ENCODE measurements at regions not wholly inside any gene's neighbourhood (a gene's known extent, or its start where the extent isn't known, plus 50 kb on each side); places are given as distances from the start of the nearest gene placed in this dataset.
"Not testable (repeated sequence)": the region's sequence is repeated elsewhere in the genome, so short reads cannot be mapped to it uniquely, and the experiment has no call there.

DNA sequence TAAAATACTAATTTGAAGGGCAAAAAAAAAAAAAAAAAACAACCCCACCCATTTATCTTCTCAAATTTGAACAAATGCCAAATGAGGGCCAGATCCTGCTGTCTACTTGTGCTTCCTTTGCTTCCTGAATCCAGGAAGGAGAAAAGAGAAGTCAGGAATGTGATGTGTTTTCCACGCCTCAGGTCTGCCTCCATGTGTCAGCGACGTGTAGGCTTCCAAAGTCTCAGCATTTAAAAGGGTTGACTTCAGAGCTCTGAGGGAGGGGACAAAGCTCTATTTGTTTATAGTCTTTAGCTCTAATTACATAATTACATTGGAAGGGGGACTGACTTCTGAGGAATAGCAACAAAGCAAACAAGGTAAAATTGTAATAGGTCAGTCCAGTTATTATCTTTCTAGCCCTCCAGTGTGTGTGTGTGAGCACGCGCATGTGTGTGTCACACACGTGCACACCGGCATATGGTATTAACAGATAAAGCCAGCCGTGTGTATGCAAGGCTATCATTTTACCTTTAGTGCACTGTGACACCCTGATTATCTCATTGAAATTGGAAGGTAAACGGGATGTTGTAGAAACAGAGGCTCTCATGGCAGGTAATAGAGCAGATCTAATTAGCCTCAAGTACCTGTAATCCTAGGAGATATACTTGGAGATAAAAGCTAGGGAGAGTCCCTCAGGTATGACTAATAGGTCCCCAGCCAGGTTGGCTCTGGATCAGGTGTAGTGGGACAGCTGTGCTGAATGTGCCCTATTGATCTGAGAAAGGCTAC, 911.4 kb upstream of the ZEB2 start:
- DNase-seq (ENCODE audit: low read depth, low spot score): no peak

DNA sequence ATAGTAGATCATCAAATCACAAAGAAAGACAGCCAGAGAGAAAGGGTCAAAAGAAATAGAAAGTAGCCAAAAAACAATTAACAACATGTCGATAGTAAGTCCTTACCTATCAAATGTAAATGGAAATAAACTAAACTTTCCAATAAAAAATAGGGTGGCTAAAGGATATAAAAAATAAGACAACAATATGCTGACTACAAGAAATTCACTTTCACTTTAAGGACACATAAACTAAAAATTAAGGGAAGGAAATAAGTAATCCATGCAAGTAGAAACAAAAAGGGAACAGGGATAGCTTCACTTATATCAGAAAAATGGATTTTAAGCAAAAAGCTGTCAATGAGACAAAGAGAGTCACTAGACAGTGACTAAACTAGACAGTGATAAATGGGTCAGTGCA, 903.9 kb upstream of the ZEB2 start:
- no peak for DNase-seq (ENCODE audit: low read depth, low spot score)

DNA sequence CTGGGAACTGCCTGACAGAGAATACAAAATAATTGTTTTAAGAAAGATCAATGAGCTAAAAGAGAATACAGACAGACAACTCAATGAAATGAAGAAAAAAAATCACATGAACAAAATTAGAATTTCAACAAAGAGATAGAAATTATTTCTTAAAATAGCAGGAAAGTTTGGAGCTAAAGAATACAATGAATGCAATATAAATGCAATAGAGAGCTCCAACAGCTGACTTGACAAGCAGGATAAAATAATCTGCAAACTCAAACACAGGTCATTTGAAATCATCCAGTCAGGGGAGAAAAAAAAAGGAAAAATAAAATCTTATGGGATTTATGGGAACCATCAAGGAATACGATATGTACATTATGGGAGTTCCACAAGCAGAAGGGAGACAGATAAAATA, 902.7 kb upstream of the ZEB2 start:
- no peak for DNase-seq (ENCODE audit: low read depth, low spot score)

DNA sequence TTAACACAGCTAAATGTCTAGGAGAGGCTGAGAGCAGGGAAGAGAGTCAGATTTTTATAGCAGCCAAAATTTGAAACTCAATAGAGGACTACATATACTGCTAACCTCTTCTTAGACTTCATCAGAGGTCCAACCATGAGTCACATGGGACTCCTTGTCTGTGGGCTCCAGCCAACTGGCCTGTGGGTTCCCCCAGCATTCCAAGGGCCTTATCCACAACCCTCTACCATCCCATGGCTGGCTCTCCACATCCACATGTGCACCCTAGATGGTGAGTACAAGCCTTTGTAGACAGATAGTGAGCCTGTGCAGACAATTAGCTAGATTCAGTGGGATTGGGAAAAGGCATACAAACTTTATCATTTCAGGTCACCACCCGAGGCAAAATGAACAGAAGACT, 901.9 kb upstream of the ZEB2 start:
- DNase-seq (ENCODE audit: low read depth, low spot score): no peak

DNA sequence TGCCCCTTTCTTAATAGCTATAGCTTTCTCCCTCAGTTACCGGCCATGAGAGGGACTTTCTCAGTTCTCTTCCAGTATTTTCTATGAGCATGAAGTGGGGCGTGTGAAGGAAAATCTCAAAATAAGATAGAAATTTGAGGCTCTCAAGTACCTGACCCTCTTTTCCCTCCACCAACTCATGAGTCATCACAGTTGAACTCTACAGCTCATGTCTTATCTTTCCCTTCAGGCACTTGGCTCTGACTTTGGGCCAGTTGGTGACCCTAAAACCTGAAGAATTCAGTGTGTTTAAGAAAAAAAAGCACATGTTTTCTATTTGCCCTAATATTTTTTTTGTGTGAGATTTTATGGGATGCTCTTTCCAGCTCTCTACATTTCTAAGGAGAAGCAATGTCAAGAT, 896.7 kb upstream of the ZEB2 start:
- no peak for DNase-seq (ENCODE audit: low read depth, low spot score)

DNA sequence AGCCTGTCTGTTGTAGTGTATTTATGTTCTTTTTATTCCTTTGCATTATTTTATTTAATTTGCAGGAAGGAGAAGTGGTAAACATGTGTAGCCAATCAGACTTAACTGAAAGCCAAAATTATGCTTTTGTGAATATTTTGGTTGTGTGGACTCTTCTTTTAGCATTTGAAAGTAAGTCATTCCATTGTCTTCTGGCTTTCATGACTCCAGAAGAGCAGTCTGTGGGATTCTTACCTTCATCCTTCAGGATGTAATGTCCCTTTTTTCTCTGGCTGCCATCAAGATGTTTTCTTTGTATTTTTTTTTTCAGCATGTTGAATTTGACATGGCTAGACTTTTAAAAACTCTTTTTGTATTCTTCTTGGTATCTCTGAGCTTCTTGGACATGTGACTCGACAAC, 895.2 kb upstream of the ZEB2 start:
- DNase-seq (ENCODE audit: low read depth, low spot score): no peak

DNA sequence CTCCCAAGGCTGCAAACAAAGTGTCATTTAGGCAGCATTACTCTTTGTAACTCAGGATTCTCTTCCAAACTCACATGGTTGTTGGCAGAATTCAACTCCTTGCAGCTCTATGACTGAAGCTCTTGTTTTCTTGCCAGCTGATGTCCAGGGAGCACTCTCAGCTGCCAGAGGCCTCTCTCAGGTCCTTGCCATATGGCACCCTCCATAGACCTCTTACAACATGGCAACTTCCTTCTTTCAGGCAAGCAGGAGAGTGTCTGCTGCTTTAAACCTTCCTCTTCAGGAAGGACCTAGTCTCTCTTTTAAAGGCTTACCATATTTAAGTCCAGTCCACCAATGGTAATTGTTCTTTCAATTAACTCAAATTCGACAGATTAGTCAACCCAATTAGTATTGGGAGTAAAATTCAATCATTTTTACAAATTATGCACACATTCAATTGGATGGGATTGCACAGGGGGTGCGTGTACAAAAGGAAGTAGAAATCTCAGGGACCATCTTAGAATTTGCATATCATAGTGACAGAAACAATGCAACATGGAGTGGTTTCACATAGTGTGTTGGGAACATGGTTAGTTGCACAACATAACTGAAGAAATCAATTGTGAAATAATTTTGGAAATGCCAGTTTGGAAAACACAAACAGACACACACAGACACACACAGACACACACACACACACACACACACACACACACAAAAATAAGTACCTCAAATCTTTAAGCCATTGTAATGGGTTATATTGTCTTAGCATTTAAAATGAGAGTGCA, 893.5 kb upstream of the ZEB2 start:
- DNase-seq (ENCODE audit: low read depth, low spot score): no peak

DNA sequence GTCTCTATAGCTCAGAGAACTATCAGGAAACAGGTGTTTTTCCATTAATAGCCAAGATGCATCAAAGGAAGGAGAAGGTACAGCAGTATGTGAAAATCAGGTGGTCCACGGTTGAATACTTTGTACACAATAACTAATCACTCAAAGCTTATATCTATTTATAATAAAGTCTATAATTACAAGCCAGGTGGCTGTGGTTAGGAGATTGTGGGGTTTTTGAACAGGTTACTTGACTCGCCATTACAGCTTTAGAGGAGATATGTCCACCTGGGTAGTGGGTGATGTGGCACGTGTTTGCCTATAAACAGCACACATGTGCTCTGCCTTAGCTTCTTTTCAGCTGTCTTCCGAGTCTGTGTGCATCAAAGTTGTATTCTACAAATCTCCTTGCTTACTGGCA, 892.2 kb upstream of the ZEB2 start:
- no peak for DNase-seq (ENCODE audit: low read depth, low spot score)

DNA sequence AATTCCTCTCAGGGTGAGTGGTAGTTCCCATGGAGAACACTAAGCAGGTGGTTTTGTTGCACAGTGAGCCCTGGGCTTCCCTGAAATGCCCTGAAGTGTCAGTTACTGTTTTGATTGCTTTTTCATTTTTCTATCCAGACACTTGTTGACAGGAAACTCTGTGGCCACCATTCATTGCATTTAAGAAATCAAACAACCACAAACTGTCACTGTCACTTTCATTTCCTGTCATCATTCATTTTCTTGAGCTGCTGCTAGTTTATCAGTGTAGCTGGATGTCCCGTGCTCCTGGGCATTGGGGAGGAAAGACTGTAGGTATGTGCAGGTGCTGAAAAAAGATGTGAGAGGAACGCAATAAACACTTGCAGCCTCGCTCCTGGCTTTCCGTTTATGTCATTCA, 891.6 kb upstream of the ZEB2 start:
- no peak for DNase-seq (ENCODE audit: low read depth, low spot score)

DNA sequence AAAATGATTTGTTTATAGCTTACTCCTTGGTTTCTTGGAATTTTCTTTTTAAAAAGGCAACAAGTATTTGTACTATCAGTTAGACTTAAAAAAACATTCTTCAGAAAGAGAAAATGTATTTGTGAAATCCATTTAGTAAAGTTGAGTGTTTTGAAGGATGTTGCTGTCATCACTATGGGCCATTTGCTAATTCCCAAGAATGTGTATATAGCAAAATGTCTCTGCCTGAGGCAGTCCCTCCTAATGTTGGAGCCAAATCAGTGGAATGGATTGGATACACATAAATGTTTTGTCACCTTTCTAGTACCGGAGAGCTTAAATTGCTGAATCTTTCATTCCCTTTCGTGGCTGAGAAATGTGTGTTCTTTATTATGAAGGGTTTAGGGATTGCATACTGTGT, 890.2 kb upstream of the ZEB2 start:
- no peak for DNase-seq (ENCODE audit: low read depth, low spot score)

DNA sequence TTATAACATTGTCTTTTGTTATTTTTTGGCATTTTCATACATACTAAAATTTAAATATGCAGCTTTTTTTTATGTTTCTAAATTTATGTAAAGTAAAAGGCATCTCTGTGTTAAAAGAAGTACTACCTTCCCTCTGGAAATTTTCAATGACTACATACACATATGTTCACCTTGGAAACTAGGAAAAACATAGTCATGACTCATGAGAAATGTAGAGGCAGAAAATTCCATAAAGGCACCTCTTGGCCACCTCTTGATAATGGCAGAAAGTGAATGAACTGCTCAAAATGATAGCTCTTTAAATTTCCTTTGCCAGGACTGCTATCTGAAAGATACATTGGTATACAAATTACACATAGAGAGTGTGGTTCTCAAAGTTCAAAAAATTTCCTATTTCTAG, 889.1 kb upstream of the ZEB2 start:
- DNase-seq (ENCODE audit: low read depth, low spot score): no peak

DNA sequence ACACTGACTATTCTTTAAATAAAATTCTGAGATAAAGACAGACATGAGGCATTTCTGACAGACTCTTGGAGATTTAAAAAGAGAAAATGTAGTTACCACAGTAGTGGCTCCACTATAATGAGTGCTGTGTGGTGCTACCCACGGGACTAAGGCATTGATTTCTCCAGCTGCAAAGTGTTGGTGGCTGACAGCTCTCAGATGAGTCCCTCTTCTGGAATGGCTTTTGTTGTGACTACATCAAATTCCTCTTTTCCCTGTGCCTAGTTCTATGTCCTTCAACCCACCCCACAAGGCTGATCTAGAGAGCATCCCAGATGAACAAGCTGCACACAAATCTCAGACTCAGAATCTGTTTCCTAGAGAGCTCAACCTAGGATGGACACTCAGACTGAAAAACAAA, 884.8 kb upstream of the ZEB2 start:
- no peak for DNase-seq (ENCODE audit: low read depth, low spot score)

DNA sequence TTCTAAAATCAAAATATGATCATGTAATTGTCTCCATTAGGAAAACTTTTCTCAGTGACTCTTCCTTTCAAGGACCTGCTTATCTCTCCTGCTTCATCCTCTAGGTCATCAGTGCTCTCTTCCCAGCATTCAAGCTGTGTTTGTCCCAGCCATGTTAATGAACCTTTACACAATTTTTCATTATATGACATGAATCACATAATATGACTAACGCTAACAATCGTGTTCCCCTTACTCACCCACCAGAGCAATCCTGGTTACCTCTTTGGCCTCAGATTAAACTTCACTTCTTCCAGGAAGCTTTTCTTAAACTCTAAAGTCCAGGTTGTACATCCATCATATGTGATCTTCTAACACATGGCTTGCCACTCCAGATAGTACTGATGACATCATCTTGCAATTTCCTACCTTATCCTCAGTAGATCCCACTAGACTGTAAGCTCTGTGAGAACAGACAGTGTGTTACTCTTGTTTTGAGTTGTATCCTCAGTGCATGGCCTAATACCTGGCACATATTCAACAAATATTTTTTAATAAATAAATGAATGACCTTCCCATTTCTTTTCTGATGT, 882.9 kb upstream of the ZEB2 start:
- no peak for DNase-seq (ENCODE audit: low read depth, low spot score)

DNA sequence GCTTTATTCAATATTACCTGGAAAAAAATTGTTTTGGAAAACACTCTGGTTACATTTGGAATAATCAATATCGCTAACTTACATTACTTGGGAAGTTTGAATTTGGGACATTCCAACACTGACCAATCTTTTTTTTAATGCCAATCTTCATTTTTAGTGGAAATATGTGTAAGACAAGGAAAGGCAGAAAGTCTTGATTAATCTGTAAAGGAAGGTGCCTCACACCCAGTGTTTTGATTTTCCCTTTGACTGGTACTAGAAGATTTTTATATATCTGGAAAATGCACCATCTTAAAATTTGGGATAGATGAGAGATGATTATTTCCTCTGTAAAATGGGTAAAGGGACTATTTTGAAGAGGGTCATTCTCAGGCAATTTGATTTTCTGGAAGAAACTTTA, 879.2 kb upstream of the ZEB2 start:
- DNase-seq (ENCODE audit: low read depth, low spot score): no peak

DNA sequence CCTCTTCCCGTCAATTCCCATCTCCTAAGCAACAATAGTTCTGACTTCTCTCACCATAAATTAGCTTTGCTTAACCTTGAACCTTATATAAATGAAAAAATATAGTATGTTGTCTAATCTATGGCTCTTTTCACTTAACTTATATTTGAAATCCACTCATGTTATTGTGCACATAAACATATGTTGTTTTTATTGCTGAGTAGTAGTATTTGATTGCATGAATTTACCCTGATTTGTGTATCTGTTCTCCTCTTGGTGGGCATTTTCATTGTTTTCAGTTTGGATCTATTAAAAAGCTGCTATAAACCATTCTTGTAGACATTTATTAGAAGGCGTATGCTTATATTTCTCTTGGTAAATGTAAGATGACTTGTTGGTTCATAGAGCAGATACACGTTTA, 874.3 kb upstream of the ZEB2 start:
- no peak for DNase-seq (ENCODE audit: low read depth, low spot score)

DNA sequence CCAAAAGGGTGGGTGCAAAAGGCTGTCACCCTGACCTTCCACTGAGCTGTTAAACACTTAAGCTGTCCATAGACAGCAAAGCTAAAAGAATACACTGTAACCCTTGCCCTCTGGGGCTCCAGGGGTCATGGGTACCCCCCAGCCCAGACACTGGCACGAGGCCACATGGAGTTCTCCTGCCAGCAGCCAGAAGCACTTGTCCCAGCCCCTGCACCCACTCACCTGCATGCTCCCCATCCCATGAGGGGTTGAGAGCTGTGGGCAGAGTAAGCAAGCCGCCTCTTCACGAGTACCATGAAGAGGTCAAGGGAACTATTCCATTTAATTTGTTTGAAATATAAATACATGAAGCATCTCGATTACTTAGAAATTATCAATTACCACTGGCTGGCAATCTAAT, 867.1 kb upstream of the ZEB2 start:
- DNase-seq (ENCODE audit: low read depth, low spot score): no peak

DNA sequence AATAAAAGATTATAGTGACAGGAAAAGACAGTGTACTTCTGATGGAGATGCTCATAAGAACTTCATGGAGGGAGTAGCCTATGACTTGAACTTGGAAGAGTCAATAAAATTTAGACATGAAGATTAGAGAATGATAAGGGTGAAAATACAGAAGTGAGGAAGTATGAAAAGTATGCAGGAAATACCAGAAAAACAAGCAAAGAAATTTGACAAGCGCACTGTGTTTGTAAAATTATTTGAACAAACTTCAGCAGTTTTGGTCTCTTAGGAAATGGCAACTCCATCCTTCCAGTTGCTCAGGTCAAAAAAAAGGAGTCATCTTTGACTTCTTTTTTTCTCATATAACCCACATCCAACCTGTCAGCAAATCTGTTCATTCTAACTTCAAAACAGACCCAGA, 864.0 kb upstream of the ZEB2 start:
- DNase-seq (ENCODE audit: low read depth, low spot score): no peak

DNA sequence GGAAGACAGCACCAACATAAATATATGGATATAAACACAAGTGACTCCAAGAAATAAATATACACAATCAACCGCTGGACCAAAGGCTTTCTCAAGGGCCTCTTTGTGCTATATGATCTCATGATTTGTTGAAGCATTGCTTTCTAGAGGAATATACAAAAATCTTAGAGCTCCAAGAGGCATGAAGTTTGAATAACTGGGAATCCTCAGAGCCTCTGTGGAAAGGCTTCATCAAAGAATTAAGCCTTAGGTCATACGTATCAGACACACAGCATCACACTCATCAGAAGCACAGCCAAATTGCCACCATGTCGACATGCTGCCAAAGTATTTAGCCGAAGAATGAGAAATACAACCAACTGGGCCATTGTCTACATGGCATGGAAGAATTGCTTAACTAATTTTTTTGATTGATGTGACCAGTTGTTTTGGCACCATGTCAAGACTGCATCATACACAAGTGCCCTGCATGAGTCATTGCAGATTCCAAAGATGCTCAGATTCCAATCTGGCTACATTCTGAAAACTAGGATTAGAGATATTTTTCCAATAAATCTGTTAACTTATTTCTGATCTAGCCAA, 860.6 kb upstream of the ZEB2 start:
- no peak for DNase-seq (ENCODE audit: low read depth, low spot score)

DNA sequence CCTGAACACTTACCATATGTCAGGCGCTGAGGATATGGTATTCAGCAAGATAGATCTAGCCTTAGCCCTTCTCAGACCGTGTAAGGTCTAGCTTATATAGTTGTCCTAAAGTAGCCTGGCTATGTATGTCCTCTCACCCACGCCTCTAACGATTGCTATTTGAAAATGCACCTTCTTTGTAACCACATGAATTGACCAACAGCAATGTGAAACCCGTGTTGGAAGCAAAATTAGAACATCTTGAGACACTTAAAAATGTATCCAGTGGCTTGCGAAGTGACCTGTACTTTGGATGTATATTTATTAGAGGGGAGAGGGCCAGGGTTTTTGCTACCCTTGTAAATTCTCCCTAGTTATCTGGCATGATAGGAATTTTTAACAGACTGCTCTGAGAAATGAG, 860.0 kb upstream of the ZEB2 start:
- no peak for DNase-seq (ENCODE audit: low read depth, low spot score)

DNA sequence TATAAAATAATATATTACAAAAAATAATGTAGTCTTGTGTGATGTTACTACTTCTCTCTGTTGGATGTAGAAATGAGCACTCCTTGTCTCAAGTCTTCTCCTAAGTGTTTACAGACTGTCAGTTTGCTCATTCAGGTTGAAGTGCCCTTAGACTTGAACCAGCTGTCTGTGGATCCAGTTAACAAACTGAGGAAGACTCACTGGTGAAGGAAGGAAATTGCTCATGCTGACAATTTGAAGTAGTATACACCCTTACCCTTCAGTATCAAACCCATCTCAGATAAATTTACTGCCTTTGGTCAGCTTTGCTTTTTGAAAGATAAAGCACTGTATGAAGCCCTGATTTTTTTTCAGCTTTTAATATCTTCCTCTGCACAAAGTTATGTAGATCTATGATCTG, 854.2 kb upstream of the ZEB2 start:
- no peak for DNase-seq (ENCODE audit: low read depth, low spot score)

DNA sequence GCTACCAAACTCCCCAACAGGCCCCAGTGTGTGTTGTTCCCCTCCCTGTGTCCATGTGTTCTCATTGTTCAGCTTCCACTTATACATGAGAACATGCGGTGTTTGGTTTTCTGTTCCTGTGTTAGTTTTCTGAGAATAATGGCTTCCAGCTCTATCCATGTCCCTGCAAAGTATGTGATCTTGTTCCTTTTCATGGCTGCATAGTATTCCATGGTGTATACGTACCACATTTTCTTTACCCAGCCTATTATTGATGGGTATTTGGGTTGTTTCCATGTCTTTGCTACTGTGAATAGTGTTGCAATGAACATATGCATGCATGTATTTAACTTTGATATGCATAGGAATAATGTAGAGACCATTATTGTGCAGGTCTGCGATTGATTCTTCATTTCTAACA, 847.4 kb upstream of the ZEB2 start:
- not testable (repeated sequence) for DNase-seq (ENCODE audit: low read depth, low spot score)

DNA sequence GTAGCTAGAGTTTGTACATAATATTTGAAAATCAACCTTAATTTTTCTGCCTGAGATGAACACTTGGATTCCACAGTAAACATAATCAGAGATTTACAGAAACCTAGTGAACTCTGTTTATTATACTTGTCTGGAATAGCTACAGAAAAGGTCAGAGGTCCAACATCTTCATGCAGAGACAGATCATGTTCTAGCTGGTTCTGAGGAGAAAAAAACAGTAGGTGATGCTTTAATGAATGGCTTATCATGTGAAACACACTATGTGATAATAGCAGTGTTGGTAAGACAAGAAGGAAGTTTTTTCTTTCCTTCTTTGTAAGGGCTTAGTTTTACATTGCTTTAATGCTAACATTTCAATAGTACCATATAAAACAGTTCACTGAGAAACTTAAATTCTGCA, 846.4 kb upstream of the ZEB2 start:
- DNase-seq (ENCODE audit: low read depth, low spot score): no peak
